H7 (cell line): ENCODE measurements at regions not wholly inside any gene's neighbourhood (a gene's known extent, or its start where the extent isn't known, plus 50 kb on each side); places are given as distances from the start of the nearest gene placed in this dataset.

Experiments used
- DNase-seq: peaks from one replicate; pipeline ENCODE4 v3.0.0; 2012
- H3K27me3 ChIP-seq: 2 replicates; pipeline ENCODE4 v1.6.0; 2011; ENCODE audit warnings: mild to moderate bottlenecking, low read length; ENCODE audit not compliant: control insufficient read depth, insufficient read depth
- H3K36me3 ChIP-seq: replicated peaks from 2 replicates; pipeline ENCODE4 v1.5.1; 2011; ENCODE audit warnings: low read length; ENCODE audit not compliant: control insufficient read depth, insufficient read depth
- H3K4me3 ChIP-seq: 2 replicates; pipeline ENCODE4 v1.5.1; 2011; ENCODE audit warnings: low read depth, mild to moderate bottlenecking, control low read depth, low read length, moderate library complexity; ENCODE audit not compliant: insufficient read depth

DNA sequence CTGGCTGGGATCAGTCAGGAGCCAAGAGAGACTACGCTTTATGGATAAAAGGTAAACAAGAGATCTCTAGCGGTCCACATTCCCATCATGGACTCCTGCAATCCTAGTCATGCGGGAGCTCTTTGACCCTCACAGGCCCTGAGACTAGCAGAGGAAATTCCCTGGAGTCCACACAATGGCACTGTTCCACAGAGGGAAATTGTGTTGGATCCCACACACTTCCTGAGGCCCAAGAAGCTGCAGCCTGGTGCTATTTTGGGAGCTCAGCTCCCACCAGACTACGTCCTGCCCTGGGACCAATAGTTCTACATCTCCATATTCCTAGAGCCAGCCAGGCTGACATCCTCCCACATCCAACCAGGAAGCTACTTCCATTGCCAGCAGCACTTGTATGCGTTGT, 2358.4 kb downstream of the PCDH9 start:
- no peak for DNase-seq
- Histone ChIP-seq H3K27me3 (no peaks in the 10 kb centered on the region), H3K36me3 (no peaks in the 10 kb centered on the region), H3K4me3 (no peak overlapping the region)

DNA sequence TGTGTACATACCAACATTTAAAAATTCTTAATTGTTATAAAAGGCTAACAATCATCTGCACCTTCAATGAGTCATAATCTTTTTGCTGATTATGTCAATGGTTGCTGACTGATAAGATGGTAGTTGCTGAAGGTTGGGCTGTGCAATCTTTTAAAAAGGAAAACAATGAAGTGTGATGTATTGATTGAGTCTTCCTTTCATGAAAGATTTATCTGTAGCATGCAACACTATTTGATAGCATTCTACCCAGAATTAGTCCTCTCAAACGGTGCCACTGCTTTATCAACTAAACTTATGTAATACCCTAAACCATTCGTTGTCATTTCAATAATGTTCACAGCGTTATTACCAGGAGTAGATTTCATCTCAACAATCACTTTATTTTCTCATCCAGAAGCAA, 2360.6 kb downstream of the PCDH9 start:
- no peak for DNase-seq

DNA sequence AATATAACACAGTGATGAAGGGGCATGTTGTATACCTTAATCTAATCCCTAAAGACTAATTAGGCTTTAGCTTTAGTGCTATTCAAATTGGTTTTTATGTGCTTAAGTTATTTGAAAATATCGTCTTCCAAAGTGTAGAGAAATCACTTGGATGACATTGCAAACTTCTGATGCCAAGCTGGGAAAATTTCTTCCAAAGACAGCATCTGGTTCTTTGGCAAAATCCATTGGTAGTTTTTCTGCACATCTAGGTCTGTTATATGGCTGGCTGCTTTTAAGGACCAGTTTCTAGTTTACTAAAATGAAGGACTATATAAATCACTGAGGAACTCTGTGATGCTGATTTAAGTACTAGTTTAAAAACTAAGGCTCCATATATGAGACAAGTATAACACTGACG, 2362.3 kb downstream of the PCDH9 start:
- DNase-seq = no peak
- Histone ChIP-seq H3K27me3 (no peaks in the 10 kb centered on the region), H3K36me3 (no peaks in the 10 kb centered on the region)

More for the DNA sequence above, 2360.6 kb downstream of the PCDH9 start:
- H3K4me3 ChIP-seq = no peak overlapping the region
- no peaks in the 10 kb centered on the region for H3K27me3 ChIP-seq
- no peaks in the 10 kb centered on the region for H3K36me3 ChIP-seq

DNA sequence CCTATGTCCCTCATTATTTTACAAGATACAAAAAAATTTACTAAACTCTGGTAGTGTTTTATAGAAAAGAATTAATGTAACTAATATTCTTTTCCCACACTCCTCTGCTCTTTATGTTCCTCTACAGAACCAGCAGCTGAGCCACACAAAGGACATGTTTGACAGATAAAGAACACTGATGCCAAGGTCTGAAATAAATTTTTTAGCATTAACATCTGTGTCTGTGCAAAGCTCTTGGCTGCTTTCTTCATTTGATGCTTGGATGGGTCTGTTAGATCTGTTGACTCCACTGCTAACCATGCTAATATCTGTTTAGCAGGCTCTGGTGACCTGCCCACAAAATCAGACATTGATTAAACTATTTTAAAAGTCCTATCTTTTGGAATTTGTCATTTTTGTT, 2363.8 kb downstream of the PCDH9 start:
- Histone ChIP-seq H3K27me3 (no peaks in the 10 kb centered on the region), H3K36me3 (no peaks in the 10 kb centered on the region), H3K4me3 (no peak overlapping the region)
- DNase-seq = no peak

More for the DNA sequence above, 2362.3 kb downstream of the PCDH9 start:
- no peak overlapping the region for H3K4me3 ChIP-seq

DNA sequence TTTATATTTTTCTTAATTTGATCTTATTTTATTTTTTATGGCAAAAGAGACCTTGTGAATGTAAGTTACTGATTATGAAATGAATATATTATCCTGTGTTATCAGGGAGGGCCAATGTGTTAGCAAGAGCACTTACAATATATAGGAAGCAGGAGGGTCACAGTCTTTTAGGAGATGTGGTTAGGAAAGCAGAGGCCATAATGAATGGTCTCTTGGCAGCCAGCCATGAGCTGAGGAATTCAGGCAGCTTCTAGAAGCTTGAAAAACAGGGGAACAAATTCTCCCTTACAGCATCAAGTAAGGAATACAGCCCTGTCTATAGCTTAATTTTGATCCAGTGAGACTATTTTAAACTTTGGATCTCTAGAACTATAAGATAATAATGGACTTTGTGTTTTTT, 2374.6 kb downstream of the PCDH9 start:
- Histone ChIP-seq H3K36me3 (no peaks in the 10 kb centered on the region), H3K4me3 (no peak overlapping the region), H3K27me3 (no peaks in the 10 kb centered on the region)
- no peak for DNase-seq

DNA sequence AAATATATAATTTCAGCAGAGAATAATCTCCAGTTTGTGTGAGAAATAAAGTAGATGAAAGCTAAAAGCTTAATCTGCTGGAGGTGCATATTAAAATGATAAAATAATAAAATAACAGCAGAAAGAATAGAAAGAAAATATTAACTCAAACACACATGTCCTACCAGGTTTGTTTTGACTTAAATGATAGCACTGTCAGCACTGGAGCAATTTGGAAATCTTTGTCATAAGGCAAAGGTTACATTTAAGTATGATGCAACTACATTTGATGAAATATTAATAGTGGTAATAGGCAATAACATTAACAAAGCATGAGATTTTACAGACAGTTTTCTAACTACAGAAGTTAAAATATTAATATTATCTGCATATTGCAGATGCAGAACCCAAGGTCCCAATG, 2380.1 kb downstream of the PCDH9 start:
- no peak overlapping the region for H3K4me3 ChIP-seq

DNA sequence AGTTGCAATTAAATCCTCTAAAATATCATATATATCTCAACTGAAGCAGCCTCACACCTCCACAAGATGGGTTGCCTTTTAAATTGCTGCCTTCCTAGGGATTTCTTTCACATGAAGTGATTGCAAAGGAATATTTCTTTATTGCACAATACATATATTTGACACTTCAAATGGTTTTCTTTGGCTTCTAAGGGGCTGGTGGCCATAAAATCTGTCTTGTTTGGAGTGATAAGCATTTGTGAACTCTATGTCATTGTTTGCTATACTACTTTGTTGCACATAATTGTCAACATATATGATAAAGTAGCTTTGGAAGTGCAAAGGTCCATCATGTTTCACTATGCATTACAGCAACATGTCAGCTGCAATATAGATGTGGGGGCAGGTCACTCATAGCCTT, 2380.9 kb downstream of the PCDH9 start:
- DNase-seq = no peak
- H3K36me3 ChIP-seq = no peaks in the 10 kb centered on the region
- H3K4me3 ChIP-seq = no peak overlapping the region
- no peaks in the 10 kb centered on the region for H3K27me3 ChIP-seq

More for the DNA sequence above, 2380.1 kb downstream of the PCDH9 start:
- no peaks in the 10 kb centered on the region for H3K36me3 ChIP-seq
- no peaks in the 10 kb centered on the region for H3K27me3 ChIP-seq
- no peak for DNase-seq

DNA sequence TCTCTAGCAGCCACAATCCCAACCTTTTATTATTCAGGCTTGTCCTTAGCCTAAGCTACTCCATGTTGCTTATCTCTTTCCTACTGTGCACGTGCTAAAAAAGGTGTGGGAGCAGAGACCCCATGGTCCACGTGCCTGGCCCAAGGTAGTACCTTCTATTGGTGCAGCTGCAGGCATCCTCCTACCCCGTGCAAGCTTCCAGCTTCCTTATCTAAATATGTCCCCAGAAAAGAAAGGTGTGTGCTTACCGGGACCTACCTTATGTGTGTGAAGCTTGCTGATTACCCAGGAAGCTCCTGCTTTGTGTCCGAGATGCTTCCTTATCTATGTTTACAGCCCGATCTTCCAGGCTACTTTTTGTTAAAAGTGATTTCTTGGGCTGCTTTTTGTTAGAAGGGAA, 2382.4 kb downstream of the PCDH9 start:
- Histone ChIP-seq H3K4me3 (no peak overlapping the region), H3K27me3 (no peaks in the 10 kb centered on the region), H3K36me3 (no peaks in the 10 kb centered on the region)
- no peak for DNase-seq

DNA sequence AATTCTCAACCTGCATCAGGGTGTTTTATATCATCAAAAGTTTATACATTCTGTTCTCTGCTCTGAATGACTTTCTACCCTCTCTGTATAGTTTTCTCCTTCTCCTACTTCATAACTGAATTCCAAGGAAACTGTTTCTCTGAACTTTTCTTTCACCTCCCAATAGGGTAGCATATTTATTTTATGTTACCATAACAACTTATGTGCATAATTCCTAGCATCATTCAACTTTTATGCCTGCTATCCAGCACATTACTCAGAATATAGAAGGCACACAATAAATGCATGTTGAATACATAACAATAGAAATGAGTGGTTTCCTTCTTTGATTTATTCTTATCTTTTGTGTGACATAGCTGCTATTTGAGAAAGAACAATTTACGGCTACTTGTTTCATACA, 2385.0 kb downstream of the PCDH9 start:
- Histone ChIP-seq H3K27me3 (no peaks in the 10 kb centered on the region), H3K36me3 (no peaks in the 10 kb centered on the region), H3K4me3 (no peak overlapping the region)
- no peak for DNase-seq

DNA sequence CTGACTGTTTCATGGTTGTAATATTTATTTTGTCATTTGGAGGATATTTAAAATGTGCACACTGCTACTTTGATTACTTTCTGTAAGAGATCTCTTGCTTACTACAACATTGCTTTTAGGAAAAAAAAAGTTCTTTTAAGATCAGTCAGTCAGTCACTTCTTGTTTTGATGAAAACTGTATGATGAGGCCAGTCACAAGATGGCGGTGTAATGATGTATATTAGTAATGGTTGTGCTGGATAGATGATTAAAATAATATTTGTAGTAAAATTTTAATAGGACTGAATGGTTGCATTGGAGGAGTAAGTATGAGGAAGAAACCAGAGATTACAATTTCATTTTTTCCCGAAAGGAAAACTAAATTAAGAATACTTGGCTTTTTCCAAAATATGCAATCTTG, 2411.1 kb downstream of the PCDH9 start:
- H3K4me3 ChIP-seq = no peak overlapping the region
- no peaks in the 10 kb centered on the region for H3K36me3 ChIP-seq
- H3K27me3 ChIP-seq = no peaks in the 10 kb centered on the region
- no peak for DNase-seq

DNA sequence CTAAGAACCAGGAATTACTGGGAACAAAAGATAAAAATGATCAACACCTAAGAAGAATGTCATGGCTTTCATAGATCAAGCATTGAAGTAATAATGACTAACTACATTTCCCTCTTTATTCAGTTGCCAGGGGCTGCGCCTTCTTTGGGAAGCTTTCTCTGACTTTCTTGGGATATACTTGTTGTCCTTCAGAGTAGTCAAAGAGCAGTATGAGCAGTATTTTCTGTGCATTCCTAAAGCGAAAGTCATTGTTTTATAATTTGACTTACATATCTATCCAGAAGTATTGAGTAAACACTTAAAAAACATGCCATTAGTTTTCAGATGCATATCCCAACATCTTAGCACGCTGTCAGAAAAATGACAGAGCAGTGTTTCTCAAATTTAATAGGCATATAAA, 2412.4 kb downstream of the PCDH9 start:
- DNase-seq = no peak
- H3K27me3 ChIP-seq = no peaks in the 10 kb centered on the region
- no peaks in the 10 kb centered on the region for H3K36me3 ChIP-seq
- no peak overlapping the region for H3K4me3 ChIP-seq

DNA sequence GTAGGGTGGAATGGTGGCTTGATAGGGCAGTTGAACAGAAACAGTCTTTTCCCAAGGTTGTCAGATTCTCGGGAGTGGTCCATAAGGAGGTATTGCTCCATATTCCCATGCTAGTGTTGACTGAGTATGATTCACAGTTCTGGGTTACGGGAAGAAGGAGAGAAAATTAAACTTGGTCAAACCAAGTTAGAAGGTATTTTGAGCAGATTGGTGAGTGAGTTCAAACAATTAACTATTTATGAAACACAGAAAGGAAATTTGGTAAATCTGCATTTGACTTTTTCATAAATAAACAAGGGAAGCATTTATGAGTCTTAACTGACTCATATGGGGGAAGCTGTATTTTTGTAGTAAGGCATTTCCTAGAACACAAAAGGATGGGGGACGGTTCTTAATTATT, 2419.4 kb downstream of the PCDH9 start:
- Histone ChIP-seq H3K27me3 (no peaks in the 10 kb centered on the region), H3K4me3 (no peak overlapping the region), H3K36me3 (no peaks in the 10 kb centered on the region)
- DNase-seq = no peak

DNA sequence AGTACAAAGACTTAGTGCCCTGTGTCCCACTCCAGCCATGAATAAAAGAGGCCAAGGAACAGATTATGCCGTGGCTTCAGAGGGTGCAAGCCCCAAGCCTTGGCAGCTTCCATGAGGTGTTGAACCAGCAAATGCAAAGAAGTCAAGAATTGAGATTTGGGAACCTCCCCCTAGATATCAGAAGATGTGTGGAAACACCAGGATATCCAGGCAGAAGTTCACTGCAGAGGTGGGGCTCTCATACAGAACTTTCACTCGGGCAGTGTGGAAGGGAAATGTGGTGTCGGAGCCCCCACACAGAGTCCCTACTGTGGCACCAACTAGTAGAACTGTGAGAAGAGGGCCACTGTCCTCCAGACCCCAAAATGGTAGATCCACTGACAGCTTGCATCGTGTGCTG, 2421.4 kb downstream of the PCDH9 start:
- Histone ChIP-seq H3K4me3 (no peak overlapping the region), H3K27me3 (no peaks in the 10 kb centered on the region), H3K36me3 (no peaks in the 10 kb centered on the region)
- DNase-seq = no peak

DNA sequence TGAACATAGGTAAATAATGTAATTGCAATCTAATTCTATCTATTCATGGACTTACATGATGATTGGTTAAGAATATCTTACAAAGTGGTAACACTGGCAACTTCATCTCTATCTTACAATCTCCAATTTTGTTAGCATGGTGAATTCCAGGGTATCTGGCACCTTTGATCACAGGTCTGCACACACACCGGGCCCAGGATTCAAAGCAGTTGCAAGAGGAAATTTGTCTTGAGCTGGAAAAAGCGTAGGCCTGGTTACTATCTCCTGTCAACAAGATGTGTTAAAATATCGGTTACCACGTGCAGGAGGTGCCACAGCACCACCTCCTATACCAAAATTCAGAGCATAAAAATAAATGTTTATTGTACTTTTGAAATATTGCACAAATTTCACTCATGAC, 2428.4 kb downstream of the PCDH9 start:
- DNase-seq = no peak
- H3K4me3 ChIP-seq = no peak overlapping the region
- no peaks in the 10 kb centered on the region for H3K27me3 ChIP-seq
- H3K36me3 ChIP-seq = no peaks in the 10 kb centered on the region

DNA sequence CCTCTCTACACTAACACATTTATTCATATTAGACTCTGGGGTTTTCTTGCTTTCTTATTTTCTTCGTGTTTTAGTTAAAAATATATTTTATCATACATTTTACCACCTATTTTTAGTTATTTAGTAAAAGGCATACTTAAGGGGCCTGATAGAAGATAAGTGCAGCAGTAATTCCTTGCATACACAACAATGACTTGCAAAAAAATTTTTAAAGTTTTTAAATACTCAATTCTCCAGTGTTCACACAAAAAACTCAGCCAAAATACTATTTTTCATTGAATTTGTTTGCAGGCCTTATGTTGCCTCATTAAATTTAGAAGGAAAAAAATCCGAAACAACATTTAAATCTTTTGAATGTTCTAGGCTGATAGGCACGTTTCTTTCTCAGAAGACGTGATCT, 2431.7 kb downstream of the PCDH9 start:
- no peaks in the 10 kb centered on the region for H3K27me3 ChIP-seq
- H3K4me3 ChIP-seq = no peak overlapping the region
- no peak for DNase-seq
- H3K36me3 ChIP-seq = no peaks in the 10 kb centered on the region

DNA sequence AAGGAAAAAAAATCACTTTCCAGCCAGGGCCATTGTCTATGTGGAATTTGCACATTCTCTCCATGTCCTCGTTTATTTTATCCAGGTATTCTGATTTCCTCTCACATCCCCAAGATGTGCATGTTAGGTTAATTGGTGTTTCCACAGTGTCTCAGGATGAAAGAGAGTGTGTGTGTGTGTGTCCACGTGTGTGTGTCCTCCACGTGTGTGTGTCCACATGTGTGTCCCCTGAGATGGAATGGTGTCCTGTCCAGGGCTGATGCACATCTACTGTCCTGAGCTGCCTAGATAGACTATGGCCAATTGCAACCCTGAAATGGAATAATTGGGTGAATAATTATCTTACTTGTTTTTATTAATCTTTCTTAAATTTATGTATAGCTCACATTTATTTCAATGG, 2436.5 kb downstream of the PCDH9 start:
- Histone ChIP-seq H3K4me3 (no peak overlapping the region), H3K36me3 (no peaks in the 10 kb centered on the region), H3K27me3 (no peaks in the 10 kb centered on the region)
- no peak for DNase-seq
